ENCODE measurements at regions not wholly inside any gene's neighbourhood (a gene's known extent, or its start where the extent isn't known, plus 50 kb on each side); places are given as distances from the start of the nearest gene placed in this dataset.

- TF ChIP-seq CTCF (IDR thresholded peaks at IDR 0.05) (no peak), POLR2A (IDR thresholded peaks at IDR 0.05) (no peak)
- WGBS, 4 donors, result 81 to 90% (median 89%) methylated on average over 1 of the region's 1 CpG
- peaks cover 0 to 12% (median 0%) of the 10 kb centered on the region in 12 donors for H3K9me3 ChIP-seq
- peaks cover 0 to 4% (median 0%) of the 10 kb centered on the region in 12 donors for H3K4me1 ChIP-seq
- ATAC-seq (no peak), DNase-seq (no peak)
- no peaks in the 10 kb centered on the region for H3K36me3 ChIP-seq
- H3K27ac ChIP-seq, result no peak overlapping the region
- intact Hi-C loops (cut with DNase I), result no loop called here
- H3K27me3 ChIP-seq, result no peaks in the 10 kb centered on the region
- H3K4me3 ChIP-seq, result no peak overlapping the region
These were observed 196.0 kb upstream of the EDNRA start for GRCh38 chr4:147284935-147285334.

- Histone ChIP-seq H3K36me3 (no peaks in the 10 kb centered on the region), H3K4me1 (peaks cover 0 to 4% (median 0%) of the 10 kb centered on the region in 12 donors), H3K27ac (no peak overlapping the region), H3K9me3 (peaks cover 0 to 12% (median 0%) of the 10 kb centered on the region in 12 donors), H3K4me3 (no peak overlapping the region), H3K27me3 (no peaks in the 10 kb centered on the region)
- ATAC-seq, result no peak
- DNase-seq, result no peak
- intact Hi-C loops (cut with DNase I), result no loop called here
- WGBS, 4 donors, result 88 to 94% (median 89%) methylated on average over 4 of the region's 4 CpGs
- TF ChIP-seq CTCF (IDR thresholded peaks at IDR 0.05) (no peak), POLR2A (IDR thresholded peaks at IDR 0.05) (no peak)
These were observed 195.1 kb upstream of the EDNRA start for GRCh38 chr4:147285751-147286150.

GRCh38 chr4:147286846-147287587 lies 193.9 kb upstream of the EDNRA start:
- Histone ChIP-seq H3K36me3 (no peaks in the 10 kb centered on the region), H3K27ac (no peak overlapping the region), H3K4me1 (peaks cover 0 to 4% (median 0%) of the 10 kb centered on the region in 12 donors), H3K4me3 (no peak overlapping the region), H3K27me3 (no peaks in the 10 kb centered on the region), H3K9me3 (peaks cover 0 to 2% (median 0%) of the 10 kb centered on the region in 12 donors)
- WGBS, 4 donors, result 80 to 87% (median 82%) methylated on average over 6 of the region's 6 CpGs
- TF ChIP-seq CTCF (IDR thresholded peaks at IDR 0.05) (no peak), POLR2A (IDR thresholded peaks at IDR 0.05) (no peak)
- no peak for ATAC-seq
- intact Hi-C loops (cut with DNase I), result no loop called here
- DNase-seq, result no peak

GRCh38 chr4:147287588-147287890 lies 193.4 kb upstream of the EDNRA start:
- no peak for TF ChIP-seq POLR2A (IDR thresholded peaks at IDR 0.05)
- TF ChIP-seq CTCF (IDR thresholded peaks at IDR 0.05), result no peak
- WGBS, 4 donors, result 64 to 73% (median 70%) methylated on average over 2 of the region's 2 CpGs
- DNase-seq, result no peak

More at GRCh38 chr4:147287588-147287890, 193.4 kb upstream of the EDNRA start:
- Histone ChIP-seq H3K4me3 (no peak overlapping the region), H3K27me3 (no peaks in the 10 kb centered on the region), H3K9me3 (no peaks in the 10 kb centered on the region), H3K4me1 (peaks cover 0 to 4% (median 0%) of the 10 kb centered on the region in 12 donors), H3K36me3 (no peaks in the 10 kb centered on the region), H3K27ac (no peak overlapping the region)
- ATAC-seq, result no peak
- intact Hi-C loops (cut with DNase I), result no loop called here
